ENCODE measurements at regions not wholly inside any gene's neighbourhood (a gene's known extent, or its start where the extent isn't known, plus 50 kb on each side); places are given as distances from the start of the nearest gene placed in this dataset.

- H3K27me3 ChIP-seq, result no peaks in the 10 kb centered on the region
- no peak overlapping the region for H3K4me3 ChIP-seq
- H3K36me3 ChIP-seq, result no peaks in the 10 kb centered on the region
- intact Hi-C loops (cut with DNase I), result no loop called here
- peak; percentile 62 for DNase-seq (ENCODE audit: extremely low spot score)
- TF ChIP-seq EP300 (IDR thresholded peaks at IDR 0.05) (no peak), POLR2A (IDR thresholded peaks at IDR 0.05; ENCODE audit: low read depth) (no peak), POLR2AphosphoS5 (IDR thresholded peaks at IDR 0.05) (no peak), CTCF (IDR thresholded peaks at IDR 0.05) (no peak)
- H3K4me1 ChIP-seq, result peaks cover 0 to under 1% (median 0%) of the 10 kb centered on the region in 4 donors
- WGBS, result 78% methylated on average over 4 of the region's 4 CpGs
- no peaks in the 10 kb centered on the region for H3K9me3 ChIP-seq
- H3K27ac ChIP-seq (replicated peaks in 1 of 4), result no peak overlapping the region
These were observed 576.8 kb downstream of the QKI start for GRCh38 chr6:163991321-163991720.

- WGBS, result 95% methylated on average over 5 of the region's 5 CpGs
- intact Hi-C loops (cut with DNase I), result no loop called here
- H3K27me3 ChIP-seq, result no peaks in the 10 kb centered on the region
These were observed 571.8 kb downstream of the QKI start for GRCh38 chr6:163986313-163986712.

GRCh38 chr6:163985710-163986109 is 571.2 kb downstream of the QKI start:
- Histone ChIP-seq H3K4me3 (no peak overlapping the region), H3K9me3 (no peaks in the 10 kb centered on the region), H3K27me3 (peaks cover 0 to under 1% (median 0%) of the 10 kb centered on the region in 4 donors), H3K36me3 (no peaks in the 10 kb centered on the region), H3K4me1 (peaks cover 0 to 8% (median 0%) of the 10 kb centered on the region in 4 donors), H3K27ac (replicated peaks in 1 of 4) (no peak overlapping the region)
- TF ChIP-seq CTCF (IDR thresholded peaks at IDR 0.05) (no peak), EP300 (IDR thresholded peaks at IDR 0.05) (no peak), POLR2A (IDR thresholded peaks at IDR 0.05; ENCODE audit: low read depth) (no peak), POLR2AphosphoS5 (IDR thresholded peaks at IDR 0.05) (no peak)
- intact Hi-C loops (cut with DNase I), result no loop called here
- DNase-seq (ENCODE audit: extremely low spot score), result peak; percentile 88
- 66% methylated on average over 10 of the region's 11 CpGs for WGBS

More at GRCh38 chr6:163986313-163986712, 571.8 kb downstream of the QKI start:
- TF ChIP-seq EP300 (IDR thresholded peaks at IDR 0.05) (no peak), POLR2A (IDR thresholded peaks at IDR 0.05; ENCODE audit: low read depth) (no peak), POLR2AphosphoS5 (IDR thresholded peaks at IDR 0.05) (no peak), CTCF (IDR thresholded peaks at IDR 0.05) (no peak)
- H3K27ac ChIP-seq (replicated peaks in 1 of 4), result no peak overlapping the region
- peak; percentile 53 for DNase-seq (ENCODE audit: extremely low spot score)
- no peaks in the 10 kb centered on the region for H3K9me3 ChIP-seq
- H3K36me3 ChIP-seq, result no peaks in the 10 kb centered on the region
- H3K4me1 ChIP-seq, result peaks cover 0 to 8% (median 0%) of the 10 kb centered on the region in 4 donors
- no peak overlapping the region for H3K4me3 ChIP-seq

- Histone ChIP-seq H3K27ac (replicated peaks in 1 of 4) (no peak overlapping the region), H3K9me3 (no peaks in the 10 kb centered on the region), H3K4me1 (peaks cover 0 to 8% (median 0%) of the 10 kb centered on the region in 4 donors), H3K36me3 (no peaks in the 10 kb centered on the region), H3K4me3 (no peak overlapping the region), H3K27me3 (peaks cover 0 to 4% (median 0%) of the 10 kb centered on the region in 4 donors)
- WGBS, result 93% methylated on average over 1 of the region's 1 CpG
- intact Hi-C loops (cut with DNase I), result no loop called here
- DNase-seq (ENCODE audit: extremely low spot score), result peak; percentile 45
- TF ChIP-seq POLR2A (IDR thresholded peaks at IDR 0.05; ENCODE audit: low read depth) (no peak), CTCF (IDR thresholded peaks at IDR 0.05) (no peak), EP300 (IDR thresholded peaks at IDR 0.05) (no peak), POLR2AphosphoS5 (IDR thresholded peaks at IDR 0.05) (no peak)
These were observed 570.5 kb downstream of the QKI start for GRCh38 chr6:163985040-163985439.

Measured in esophagus muscularis mucosa (tissue), 4 donors.